ENCODE measurements at regions not wholly inside any gene's neighbourhood (a gene's known extent, or its start where the extent isn't known, plus 50 kb on each side); places are given as distances from the start of the nearest gene placed in this dataset.

DNA sequence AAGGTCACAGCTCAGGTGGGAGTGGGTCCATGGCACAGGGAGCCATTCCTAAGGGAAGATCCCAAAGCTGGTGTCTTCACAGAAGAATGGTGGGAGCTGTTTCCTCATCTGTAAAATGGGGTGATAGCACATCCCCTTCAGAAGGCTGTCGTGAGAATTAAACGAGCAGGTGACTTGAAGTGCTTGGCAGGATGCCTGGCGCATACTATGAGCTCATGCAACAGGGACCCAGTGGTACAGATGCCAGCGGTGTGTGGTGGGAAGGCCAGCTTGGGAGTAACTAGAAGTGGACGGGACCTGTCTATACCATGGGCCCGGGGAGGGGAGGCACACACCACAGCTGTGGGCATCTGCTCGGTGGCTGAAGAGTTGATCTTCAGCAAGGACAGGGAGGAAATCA lies 189.3 kb upstream of the TNRC6C start:
- no peak for DNase-seq

DNA sequence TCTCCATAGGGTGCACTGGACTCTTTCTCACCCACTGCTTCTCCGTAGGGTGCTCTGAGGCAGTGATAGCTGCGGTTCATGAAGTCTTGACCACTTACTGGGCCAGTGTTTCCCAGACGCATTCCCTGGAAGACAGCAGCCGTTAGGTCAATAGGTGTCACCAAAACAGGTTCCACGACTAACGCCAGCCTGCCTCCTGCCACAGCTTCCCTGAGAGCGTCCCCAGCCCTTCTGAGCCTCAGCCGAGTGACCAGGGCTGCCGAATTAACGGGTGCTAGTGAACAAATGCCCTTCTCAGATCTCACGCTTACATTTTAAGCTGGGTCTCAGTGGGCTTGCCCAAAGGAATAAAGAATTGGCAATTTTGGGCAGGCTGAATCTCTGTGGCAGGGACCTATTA lies 188.7 kb upstream of the TNRC6C start:
- DNase-seq, result no peak

GRCh38 chr17:77770331-77771105 lies 188.0 kb upstream of the TNRC6C start:
- no peak for DNase-seq

GRCh38 chr17:77771145-77771544 lies 187.4 kb upstream of the TNRC6C start:
- no peak for DNase-seq

GRCh38 chr17:77771587-77771986 lies 186.9 kb upstream of the TNRC6C start:
- no peak for DNase-seq

- no peak for DNase-seq
Measured at GRCh38 chr17:77771998-77772397, 186.5 kb upstream of the TNRC6C start.

DNA sequence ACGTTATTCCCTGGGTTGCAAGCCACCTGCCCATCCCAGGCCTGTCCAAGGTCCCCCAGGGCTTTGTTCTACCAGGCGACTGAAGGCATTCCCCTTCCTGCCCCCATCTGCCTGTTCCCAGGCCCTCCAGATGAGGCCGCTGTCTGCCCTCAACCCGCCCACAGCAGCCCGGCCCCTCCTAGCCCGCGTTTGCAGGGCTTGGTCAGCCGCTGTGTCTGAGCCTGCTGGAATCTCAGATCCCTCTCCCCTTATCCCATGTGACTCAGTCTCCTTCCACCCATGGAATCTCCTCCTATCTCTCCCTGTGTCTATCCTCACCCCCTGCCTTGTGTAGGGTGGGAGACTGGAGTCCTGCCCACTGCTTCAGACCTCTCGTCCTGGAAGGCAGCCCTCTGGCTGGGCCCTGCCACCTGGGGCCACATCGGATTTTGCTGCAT lies 186.0 kb upstream of the TNRC6C start:
- DNase-seq, result no peak

DNA sequence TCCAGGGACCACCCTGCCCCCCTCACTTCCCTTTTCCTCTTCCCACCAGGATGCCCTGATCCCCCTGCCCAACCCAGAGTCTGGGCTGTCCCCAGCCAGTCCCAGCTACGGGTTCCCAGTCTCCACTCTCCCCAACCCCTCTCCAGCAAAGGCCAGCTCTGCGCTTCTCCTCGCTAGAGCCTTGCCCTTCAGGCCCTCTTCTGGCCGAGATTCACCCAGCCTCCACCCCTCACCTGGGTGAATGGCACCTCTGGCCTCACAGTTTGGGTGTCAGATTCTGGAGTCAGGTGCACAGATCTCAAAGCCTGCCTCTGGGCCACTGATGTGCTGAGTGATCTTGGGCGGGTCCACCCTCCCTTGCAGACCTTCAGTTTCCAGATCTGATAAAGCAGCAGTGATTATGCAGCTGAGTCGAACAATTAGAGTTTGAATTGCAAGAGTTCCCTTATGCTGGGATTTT lies 185.6 kb upstream of the TNRC6C start:
- DNase-seq, result no peak

- DNase-seq, result no peak
Measured at GRCh38 chr17:77774182-77774581, 184.3 kb upstream of the TNRC6C start.

DNA sequence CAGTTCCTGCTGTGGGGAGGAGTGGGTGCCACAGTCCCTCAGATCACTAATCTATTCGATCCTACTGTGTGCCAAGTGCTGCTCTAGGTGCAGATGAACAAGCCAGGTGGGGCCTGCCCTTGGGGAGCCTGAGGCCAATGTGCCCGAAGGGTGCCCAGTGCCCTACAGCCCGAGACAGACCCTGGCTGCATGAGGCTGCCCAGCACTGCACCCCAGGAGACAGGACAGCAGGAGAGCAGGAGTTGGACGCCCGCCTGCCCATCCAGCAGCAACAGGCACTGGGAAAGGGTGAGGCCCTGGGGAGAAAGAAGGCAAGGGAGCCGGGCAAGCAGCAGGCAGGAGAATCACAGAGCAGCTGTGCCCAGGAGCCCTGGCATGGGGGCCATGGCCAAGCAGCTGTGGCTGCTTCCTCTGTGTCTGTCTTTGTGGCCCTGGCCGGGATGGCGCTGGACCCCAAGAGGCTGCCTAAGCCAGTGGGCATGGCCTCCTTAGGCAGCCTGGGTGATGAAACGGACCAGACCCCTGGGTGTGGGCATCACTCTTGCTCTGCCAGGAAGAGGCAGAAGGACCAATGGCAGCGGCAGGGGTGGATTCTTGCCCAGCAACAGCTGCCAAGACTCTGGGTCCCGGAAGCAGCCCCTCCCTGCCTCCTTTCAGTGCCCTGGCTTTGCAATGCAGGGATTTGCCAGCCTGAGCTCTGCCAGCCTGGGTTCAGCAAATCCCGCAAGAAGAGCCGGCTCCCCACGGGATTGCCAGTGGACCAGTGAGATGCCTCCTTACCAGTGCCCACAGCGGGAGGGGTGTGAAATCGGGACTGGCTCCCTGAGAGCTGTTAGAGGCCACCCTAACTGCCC lies 179.6 kb upstream of the TNRC6C start:
- DNase-seq, result no peak

- DNase-seq, result no peak
Measured at GRCh38 chr17:77779711-77780539, 178.6 kb upstream of the TNRC6C start.

DNA sequence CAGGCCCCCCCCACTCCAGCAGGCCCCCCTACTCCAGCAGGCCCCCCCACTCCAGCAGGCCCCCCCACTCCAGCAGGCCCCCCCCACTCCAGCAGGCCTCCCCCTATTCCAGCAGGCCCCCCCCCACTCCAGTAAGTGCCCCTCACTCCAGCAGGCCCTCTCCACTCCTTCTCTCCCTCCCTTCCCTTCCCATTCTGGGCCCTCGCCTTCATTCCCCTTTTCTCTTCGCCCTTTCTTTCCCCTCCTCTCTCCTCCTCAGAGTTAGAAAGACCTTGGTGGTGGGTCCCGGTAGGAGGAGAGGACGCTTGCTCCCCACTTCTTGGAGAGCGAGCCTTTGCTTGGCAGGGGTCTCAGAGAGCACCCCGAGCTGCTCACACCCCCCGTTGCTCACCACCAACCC lies 177.0 kb upstream of the TNRC6C start:
- no peak for DNase-seq

GRCh38 chr17:77782201-77782600 lies 176.3 kb upstream of the TNRC6C start:
- no peak for DNase-seq

- DNase-seq, result no peak
Measured at GRCh38 chr17:77782611-77783010, 175.9 kb upstream of the TNRC6C start.

- DNase-seq, result no peak
Measured at GRCh38 chr17:77783991-77784820, 174.3 kb upstream of the TNRC6C start.

GRCh38 chr17:77785312-77785905 lies 173.1 kb upstream of the TNRC6C start:
- DNase-seq, result no peak

DNA sequence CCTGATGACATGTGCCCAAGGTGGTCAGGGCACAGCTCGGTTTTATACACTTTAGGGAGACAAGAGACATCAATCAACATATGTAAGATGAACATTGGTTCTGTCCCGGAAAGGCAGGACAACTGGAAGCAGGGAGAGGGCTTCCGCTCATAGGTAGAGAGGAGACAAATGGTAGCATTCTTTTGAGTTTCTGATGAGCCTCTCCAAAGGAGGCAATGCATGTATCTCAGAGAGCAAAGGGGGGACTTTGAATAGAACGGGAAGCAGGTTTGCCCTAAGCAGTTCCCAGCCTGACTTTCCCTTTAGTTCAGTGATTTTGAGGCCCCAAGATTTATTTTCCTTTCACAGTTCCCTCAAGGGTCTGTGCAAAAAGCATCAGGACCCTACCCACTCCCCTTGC lies 172.4 kb upstream of the TNRC6C start:
- DNase-seq, result no peak

DNA sequence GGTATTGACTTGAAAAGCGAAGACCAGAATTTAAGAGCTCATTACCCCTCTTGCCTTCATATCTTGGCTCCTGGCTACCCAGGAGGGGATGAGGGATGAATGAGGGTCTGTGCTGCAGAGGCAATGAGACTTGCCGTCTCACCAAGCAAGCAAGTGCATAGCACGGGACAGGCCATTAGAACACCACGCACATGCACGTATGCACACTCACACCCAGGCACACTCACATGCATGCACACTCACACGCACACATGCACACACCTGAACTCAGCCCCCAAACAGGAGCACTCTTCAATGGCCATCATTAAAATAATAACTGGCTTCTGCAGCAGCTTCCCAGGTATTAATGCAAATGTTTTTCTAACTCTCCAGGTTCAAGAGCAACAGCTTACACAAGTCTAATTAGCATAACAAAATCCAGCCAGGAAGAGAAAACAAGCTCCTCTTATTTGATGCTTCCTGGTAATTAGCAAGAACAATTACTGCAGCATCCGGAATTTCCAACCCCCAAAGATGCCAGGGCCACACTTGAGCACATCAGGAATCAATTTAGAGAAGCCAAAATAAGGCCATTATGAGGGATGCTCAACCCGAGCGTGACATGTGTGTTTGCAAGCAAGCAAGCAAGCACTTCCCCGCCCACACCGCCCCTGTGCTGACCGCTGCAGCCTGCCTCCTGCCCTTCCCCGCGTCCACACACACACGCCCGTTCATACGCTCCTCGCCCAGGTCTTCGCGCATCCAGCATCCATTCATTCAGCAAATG lies 171.6 kb upstream of the TNRC6C start:
- DNase-seq, result no peak

- DNase-seq, result no peak
Measured at GRCh38 chr17:77790143-77790829, 168.2 kb upstream of the TNRC6C start.

DNA sequence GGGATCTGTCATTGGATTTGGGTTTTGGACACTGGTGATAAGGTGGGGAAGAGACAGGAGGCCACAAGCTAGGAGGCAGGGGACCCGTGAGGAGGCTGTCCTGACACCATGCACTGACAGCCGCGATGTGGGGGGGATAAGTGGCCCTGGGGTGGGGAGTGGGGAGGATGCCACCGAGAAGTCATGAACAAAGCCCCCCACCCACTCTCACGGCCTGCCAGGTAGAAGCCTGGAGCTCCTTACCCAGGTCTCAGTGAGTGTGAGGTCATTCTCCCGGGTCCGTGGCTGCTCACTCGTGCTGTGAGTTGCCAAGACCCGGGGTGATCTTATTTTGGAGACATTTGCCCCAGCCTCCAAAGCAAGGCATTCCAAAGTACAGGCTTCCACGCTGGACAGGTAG lies 165.9 kb upstream of the TNRC6C start:
- DNase-seq, result no peak
